GM21576 (cell line): ENCODE measurements at regions not wholly inside any gene's neighbourhood (a gene's known extent, or its start where the extent isn't known, plus 50 kb on each side); places are given as distances from the start of the nearest gene placed in this dataset.
"Not testable (repeated sequence)": the region's sequence is repeated elsewhere in the genome, so short reads cannot be mapped to it uniquely, and the experiment has no call there.

ENCODE experiments used
- ATAC-seq: cut with Tn5 transposase; IDR thresholded peaks from one replicate; pipeline ENCODE4 v1.9.1; 2021; ENCODE audit warnings: mild to moderate bottlenecking, moderate library complexity; ENCODE audit not compliant: unreplicated experiment

- no peak for ATAC-seq
Measured at GRCh38 chr13:69283301-69283700, 824.3 kb upstream of the ATXN8OS start.

GRCh38 chr13:69280399-69280798, 827.2 kb upstream of the ATXN8OS start:
- no peak for ATAC-seq

- no peak for ATAC-seq
Measured at GRCh38 chr13:69279213-69279612, 828.4 kb upstream of the ATXN8OS start.

GRCh38 chr13:69274231-69274630, 833.4 kb upstream of the ATXN8OS start:
- no peak for ATAC-seq

- no peak for ATAC-seq
Measured at GRCh38 chr13:69264362-69265334, 843.0 kb upstream of the ATXN8OS start.

- ATAC-seq = no peak
Measured at GRCh38 chr13:69243366-69243765, 864.3 kb upstream of the ATXN8OS start.

GRCh38 chr13:69234171-69234570, 873.5 kb upstream of the ATXN8OS start:
- no peak for ATAC-seq

- no peak for ATAC-seq
Measured at GRCh38 chr13:69226427-69226826, 881.2 kb upstream of the ATXN8OS start.

- ATAC-seq = not testable (repeated sequence)
Measured at GRCh38 chr13:69221633-69222498, 885.8 kb upstream of the ATXN8OS start.

GRCh38 chr13:69213396-69213795, 894.2 kb upstream of the ATXN8OS start:
- ATAC-seq = no peak

GRCh38 chr13:69204620-69205019, 903.0 kb upstream of the ATXN8OS start:
- ATAC-seq = no peak

- no peak for ATAC-seq
Measured at GRCh38 chr13:69202996-69203395, 904.6 kb upstream of the ATXN8OS start.

- ATAC-seq = no peak
Measured at GRCh38 chr13:69199664-69200063, 908.0 kb upstream of the ATXN8OS start.

- ATAC-seq = no peak
Measured at GRCh38 chr13:69198706-69199105, 908.9 kb upstream of the ATXN8OS start.

GRCh38 chr13:69194130-69194529, 913.5 kb upstream of the ATXN8OS start:
- no peak for ATAC-seq

GRCh38 chr13:69180034-69180433, 927.6 kb upstream of the ATXN8OS start:
- no peak for ATAC-seq

- no peak for ATAC-seq
Measured at GRCh38 chr13:69178000-69178399, 929.6 kb upstream of the ATXN8OS start.

- no peak for ATAC-seq
Measured at GRCh38 chr13:69168436-69168835, 939.2 kb upstream of the ATXN8OS start.

GRCh38 chr13:69155136-69155535, 952.5 kb upstream of the ATXN8OS start:
- no peak for ATAC-seq

GRCh38 chr13:69142101-69142500, 965.5 kb upstream of the ATXN8OS start:
- ATAC-seq = no peak

GRCh38 chr13:69124996-69125395, 982.6 kb upstream of the ATXN8OS start:
- ATAC-seq = no peak
